Parathyroid adenoma (tissue), 2 donors: ENCODE measurements at regions not wholly inside any gene's neighbourhood (a gene's known extent, or its start where the extent isn't known, plus 50 kb on each side); places are given as distances from the start of the nearest gene placed in this dataset.

Experiments used
- H2AFZ ChIP-seq: fragments of 300-600 bp; sonication (generic); one replicate; pipeline ENCODE4 v1.7.0; 2017; ENCODE audit warnings: antibody characterized with exemption, mild to moderate bottlenecking
- H3K27ac ChIP-seq: fragments of 300-600 bp; sonication (generic); one replicate; pipeline ENCODE4 v1.7.0; 2017
- H3K27me3 ChIP-seq: fragments of 300-600 bp; sonication (generic); one replicate; pipeline ENCODE4 v1.7.0; 2017; ENCODE audit warnings: low read length; ENCODE audit not compliant: control insufficient read depth, insufficient read depth
- H3K36me3 ChIP-seq: fragments of 300-600 bp; sonication (generic); one replicate; pipeline ENCODE4 v1.7.0; 2017; ENCODE audit warnings: low read length; ENCODE audit not compliant: control insufficient read depth, insufficient read depth
- H3K4me1 ChIP-seq: fragments of 300-600 bp; sonication (generic); one replicate; pipeline ENCODE4 v1.7.0; 2017; ENCODE audit warnings: control low read depth
- H3K4me2 ChIP-seq: fragments of 300-600 bp; sonication (generic); one replicate; pipeline ENCODE4 v1.7.0; 2017; ENCODE audit warnings: low read length
- H3K4me3 ChIP-seq: fragments of 300-600 bp; sonication (generic); one replicate; pipeline ENCODE4 v1.7.0; 2017; ENCODE audit warnings: low read depth, low read length
- H3K79me2 ChIP-seq: fragments of 300-600 bp; sonication (generic); one replicate; pipeline ENCODE4 v1.7.0; 2017; ENCODE audit warnings: control low read depth
- H3K9ac ChIP-seq: fragments of 300-600 bp; sonication (generic); one replicate; pipeline ENCODE4 v1.7.0; 2017; ENCODE audit warnings: mild to moderate bottlenecking
- H3K9me3 ChIP-seq: fragments of 300-600 bp; sonication (generic); one replicate; pipeline ENCODE4 v1.7.0; 2017; ENCODE audit warnings: low read length; ENCODE audit not compliant: control insufficient read depth
- CTCF ChIP-seq: fragments of 300-600 bp; sonication (generic); IDR thresholded peaks from one replicate; pipeline ENCODE4 v1.7.0; 2017; ENCODE audit warnings: antibody characterized with exemption, mild to moderate bottlenecking
- donor health status: primary hyperparathyroidism.

- no peak overlapping the region for H3K27ac ChIP-seq
- no peaks in the 10 kb centered on the region for H3K27me3 ChIP-seq
- H3K79me2 ChIP-seq: no peaks in the 10 kb centered on the region
- H2AFZ ChIP-seq: no peak overlapping the region
- H3K4me1 ChIP-seq: no peaks in the 10 kb centered on the region
- no peak overlapping the region for H3K4me3 ChIP-seq
- TF ChIP-seq CTCF: no peak
- no peak overlapping the region for H3K4me2 ChIP-seq
- no peaks in the 10 kb centered on the region for H3K36me3 ChIP-seq
- no peak overlapping the region for H3K9ac ChIP-seq
- H3K9me3 ChIP-seq: no peaks in the 10 kb centered on the region
Measured at GRCh38 chr2:67524213-67524612, 127.1 kb downstream of the ETAA1 start.

DNA sequence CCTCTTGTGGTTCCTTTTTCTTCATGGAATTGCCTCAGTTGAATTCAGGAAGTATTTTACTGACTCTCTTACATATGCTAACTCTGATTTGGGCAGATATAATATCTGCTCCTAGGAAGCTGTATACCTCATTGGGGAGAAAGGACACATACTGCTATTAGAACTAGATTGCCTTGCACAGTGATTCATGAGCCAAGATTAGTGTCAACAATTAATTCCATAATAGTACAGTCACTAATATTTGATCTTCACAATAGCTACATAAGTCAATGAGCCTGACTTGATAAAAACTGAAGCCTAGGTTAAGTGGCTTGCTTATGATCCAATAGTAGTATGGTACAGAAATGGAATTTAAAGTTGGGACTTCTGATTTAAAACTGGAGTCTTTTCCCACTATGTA is 127.6 kb downstream of the ETAA1 start:
- Histone ChIP-seq H3K36me3 (no peaks in the 10 kb centered on the region), H3K27ac (no peak overlapping the region), H3K4me1 (no peaks in the 10 kb centered on the region), H2AFZ (no peak overlapping the region), H3K9me3 (no peaks in the 10 kb centered on the region), H3K27me3 (no peaks in the 10 kb centered on the region), H3K4me3 (no peak overlapping the region), H3K79me2 (no peaks in the 10 kb centered on the region), H3K9ac (no peak overlapping the region), H3K4me2 (no peak overlapping the region)
- TF ChIP-seq CTCF: no peak

- H3K36me3 ChIP-seq: no peaks in the 10 kb centered on the region
- no peak overlapping the region for H2AFZ ChIP-seq
- no peaks in the 10 kb centered on the region for H3K79me2 ChIP-seq
- H3K4me1 ChIP-seq: no peaks in the 10 kb centered on the region
- H3K27me3 ChIP-seq: no peaks in the 10 kb centered on the region
- H3K27ac ChIP-seq: no peak overlapping the region
- TF ChIP-seq CTCF: no peak
- no peak overlapping the region for H3K9ac ChIP-seq
- no peak overlapping the region for H3K4me2 ChIP-seq
- no peaks in the 10 kb centered on the region for H3K9me3 ChIP-seq
- no peak overlapping the region for H3K4me3 ChIP-seq
Measured at GRCh38 chr2:67526283-67526682, 129.2 kb downstream of the ETAA1 start.

DNA sequence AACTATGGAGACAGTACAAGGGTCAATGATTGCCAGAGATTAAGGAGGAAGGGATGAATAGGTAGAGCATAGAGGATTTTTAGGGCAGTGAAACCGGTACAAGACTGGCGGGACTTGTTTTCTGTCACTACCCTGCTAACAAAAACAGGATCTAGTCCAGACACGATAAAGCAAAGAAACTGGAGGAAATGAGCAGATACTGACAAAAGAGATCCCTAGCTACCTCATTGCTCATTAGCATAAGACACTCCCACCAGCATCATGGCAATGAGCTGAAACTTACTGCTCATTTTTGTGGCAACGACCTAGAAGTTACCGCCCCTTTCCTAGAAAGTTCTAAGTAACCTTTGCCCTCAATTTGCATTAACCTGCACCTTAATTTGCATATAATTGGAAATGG is 131.2 kb downstream of the ETAA1 start:
- Histone ChIP-seq H3K27me3 (no peaks in the 10 kb centered on the region), H2AFZ (no peak overlapping the region), H3K36me3 (no peaks in the 10 kb centered on the region), H3K4me3 (no peak overlapping the region), H3K79me2 (no peaks in the 10 kb centered on the region), H3K4me1 (no peaks in the 10 kb centered on the region), H3K27ac (no peak overlapping the region), H3K9me3 (no peaks in the 10 kb centered on the region), H3K4me2 (no peak overlapping the region), H3K9ac (no peak overlapping the region)
- no peak for TF ChIP-seq CTCF

DNA sequence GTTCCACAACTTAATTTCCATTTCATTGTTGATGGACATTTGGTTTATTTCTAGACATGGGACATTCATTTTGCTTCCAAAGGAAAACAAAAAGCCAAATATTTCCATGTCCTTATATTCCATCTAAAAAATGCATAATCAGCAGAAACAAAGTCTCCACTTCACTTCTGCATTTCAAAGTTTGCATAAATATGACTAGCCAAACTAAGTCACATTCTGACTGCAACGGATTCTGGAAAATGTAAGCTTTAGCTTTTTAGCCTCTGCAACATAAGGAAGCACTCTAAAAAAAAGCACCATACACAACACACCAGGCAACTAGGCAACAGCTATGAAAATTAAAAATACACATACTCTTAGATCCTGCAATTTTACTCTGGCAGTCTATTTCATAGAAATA is 135.3 kb downstream of the ETAA1 start:
- no peak overlapping the region for H3K9ac ChIP-seq
- H3K4me3 ChIP-seq: no peak overlapping the region
- H3K4me2 ChIP-seq: no peak overlapping the region
- no peaks in the 10 kb centered on the region for H3K4me1 ChIP-seq
- TF ChIP-seq CTCF: no peak
- H3K9me3 ChIP-seq: no peaks in the 10 kb centered on the region
- H3K27ac ChIP-seq: no peak overlapping the region
- H3K36me3 ChIP-seq: no peaks in the 10 kb centered on the region
- H3K27me3 ChIP-seq: no peaks in the 10 kb centered on the region
- H3K79me2 ChIP-seq: no peaks in the 10 kb centered on the region
- no peak overlapping the region for H2AFZ ChIP-seq
